Neutrophil (primary cell): ENCODE measurements at regions not wholly inside any gene's neighbourhood (a gene's known extent, or its start where the extent isn't known, plus 50 kb on each side); places are given as distances from the start of the nearest gene placed in this dataset.

Source experiments
- H3K27ac ChIP-seq: fragments of 200-600 bp; sonication (generic); 2 replicates; pipeline ENCODE4 v1.5.1; 2016; ENCODE audit warnings: mild to moderate bottlenecking, moderate library complexity
- H3K27me3 ChIP-seq: fragments of 200-600 bp; sonication (generic); 2 replicates; pipeline ENCODE4 v1.6.0; 2016; ENCODE audit warnings: mild to moderate bottlenecking
- H3K36me3 ChIP-seq: fragments of 200-600 bp; sonication (generic); 2 replicates; pipeline ENCODE4 v1.5.1; 2017
- H3K4me1 ChIP-seq, 2 experiments: fragments of 200-600 bp in 1 of 2; sonication (generic) in 1 of 2; 1 replicate in 1 of 2; 2 replicates in 1 of 2; pipeline versions ENCODE4 v1.5.1 to v1.6.1; 2013 to 2016; ENCODE audit warnings: low read depth in 1 of 2, low read length in 1 of 2, mild to moderate bottlenecking in 1 of 2, moderate library complexity in 1 of 2; ENCODE audit not compliant: control insufficient read depth in 1 of 2, insufficient read depth in 1 of 2
- H3K4me3 ChIP-seq, 2 experiments: fragments of 200-600 bp in 1 of 2; sonication (generic) in 1 of 2; 1 replicate in 1 of 2; 2 replicates in 1 of 2; pipeline ENCODE4 v1.5.1; 2013 to 2016; ENCODE audit warnings: low read depth in 1 of 2, low read length in 1 of 2, mild to moderate bottlenecking in 1 of 2, moderate library complexity in 1 of 2
- H3K9me3 ChIP-seq: fragments of 200-600 bp; sonication (generic); 2 replicates; pipeline ENCODE4 v1.5.1; 2016
- CTCF ChIP-seq: fragments of 200-600 bp; sonication (generic); IDR thresholded peaks from 2 replicates; pipeline ENCODE4 v1.5.1; 2016; ENCODE audit warnings: antibody characterized with exemption

GRCh38 chr5:124007675-124008398 lies 495.9 kb downstream of the CSNK1G3 start:
- no peaks in the 10 kb centered on the region for H3K4me1 ChIP-seq
- H3K36me3 ChIP-seq: no peaks in the 10 kb centered on the region
- no peak overlapping the region for H3K4me3 ChIP-seq
- no peak overlapping the region for H3K27ac ChIP-seq
- H3K9me3 ChIP-seq: peaks cover 3% of the 10 kb centered on the region
- no peaks in the 10 kb centered on the region for H3K27me3 ChIP-seq
- no peak for TF ChIP-seq CTCF

GRCh38 chr5:124001036-124001615 lies 489.1 kb downstream of the CSNK1G3 start:
- Histone ChIP-seq H3K27ac (no peak overlapping the region), H3K9me3 (no peaks in the 10 kb centered on the region), H3K36me3 (no peaks in the 10 kb centered on the region), H3K4me1 (no peaks in the 10 kb centered on the region), H3K4me3 (no peak overlapping the region), H3K27me3 (no peaks in the 10 kb centered on the region)
- no peak for TF ChIP-seq CTCF

- Histone ChIP-seq H3K9me3 (no peaks in the 10 kb centered on the region), H3K27ac (no peak overlapping the region), H3K27me3 (no peaks in the 10 kb centered on the region), H3K4me3 (no peak overlapping the region), H3K4me1 (no peaks in the 10 kb centered on the region), H3K36me3 (no peaks in the 10 kb centered on the region)
- TF ChIP-seq CTCF: no peak
Observed at GRCh38 chr5:124000538-124000937, 488.6 kb downstream of the CSNK1G3 start.

- Histone ChIP-seq H3K36me3 (no peaks in the 10 kb centered on the region), H3K4me3 (no peak overlapping the region), H3K4me1 (no peaks in the 10 kb centered on the region), H3K27me3 (no peaks in the 10 kb centered on the region), H3K27ac (no peak overlapping the region), H3K9me3 (no peaks in the 10 kb centered on the region)
- TF ChIP-seq CTCF: no peak
Observed at GRCh38 chr5:123997462-123998215, 485.7 kb downstream of the CSNK1G3 start.

- H3K27me3 ChIP-seq: no peaks in the 10 kb centered on the region
- H3K9me3 ChIP-seq: no peaks in the 10 kb centered on the region
- no peak overlapping the region for H3K4me3 ChIP-seq
- no peaks in the 10 kb centered on the region for H3K36me3 ChIP-seq
- TF ChIP-seq CTCF: no peak
- no peak overlapping the region for H3K27ac ChIP-seq
- no peaks in the 10 kb centered on the region for H3K4me1 ChIP-seq
Observed at GRCh38 chr5:123997064-123997461, 485.1 kb downstream of the CSNK1G3 start.
